K562 (cell line): ENCODE measurements at regions not wholly inside any gene's neighbourhood (a gene's known extent, or its start where the extent isn't known, plus 50 kb on each side); places are given as distances from the start of the nearest gene placed in this dataset.

Experiments used
- ATAC-seq: fragments of 200-7000 bp; cut with Tn5 transposase; 3 replicates; pipeline ENCODE4 v1.9.1; 2020; ENCODE audit warnings: moderate library complexity
- BruUV-seq: library from RNA; stranded (reverse); fragments of 400-500 nt; replicated peaks from 2 replicates; lab custom pipeline; 2021; lab: Mats Ljungman, UMichigan
- CTCF ChIA-PET: fragments of 300-600 bp; formaldehyde crosslinking; extraction: SDS; loops from one replicate; lab custom pipeline; 2021; ENCODE audit warnings: low intra/inter-chr PET ratio; lab: Yijun Ruan, JAX
- POLR2A ChIA-PET: fragments of 300-600, 350-650 bp; sonication (Branson Sonifier 250); formaldehyde crosslinking; extraction: SDS; loops from one replicate; lab custom pipeline; 2021; ENCODE audit warnings: antibody characterized with exemption, inconsistent platforms; lab: Yijun Ruan, JAX
- DNase-seq, 4 experiments: peaks; one replicate each; pipeline versions ENCODE4 v3.0.0 to v3.0.0-alpha.2; 2011 to 2018; ENCODE audit warnings: low spot score in 3 of 4, mixed read lengths in 3 of 4; ENCODE audit errors: extremely low read depth in 1 of 4
- FAIRE-seq: peaks from 2 replicates; lab custom pipeline; 2011; peaks lifted over from hg19 to GRCh38; lab: Jason Lieb, UNC
- H2AFZ ChIP-seq: 2 replicates; pipeline ENCODE4 v1.6.0; 2011; ENCODE audit warnings: low read depth, low read length, control low read depth, inconsistent platforms
- H3K27ac ChIP-seq: fragments of 200-600 bp; 3 replicates; pipeline ENCODE4 v1.8.0; 2011; ENCODE audit warnings: low read depth, mild to moderate bottlenecking, control low read depth, inconsistent platforms, low read length, moderate library complexity, mixed read lengths; ENCODE audit errors: extremely low read depth
- H3K27me3 ChIP-seq, 2 experiments: fragments of 300-600 bp in 1 of 2; 2 replicates in 1 of 2; 3 replicates in 1 of 2; pipeline versions ENCODE4 v1.6.0 to v1.8.0; 2011; ENCODE audit warnings: inconsistent platforms in 2 of 2, low read length in 2 of 2, mild to moderate bottlenecking in 1 of 2, mixed read lengths in 1 of 2, moderate library complexity in 1 of 2; ENCODE audit not compliant: control insufficient read depth in 2 of 2, insufficient read depth in 2 of 2
- H3K36me3 ChIP-seq: fragments of 300-600 bp; 3 replicates; pipeline ENCODE4 v1.8.0; 2011; ENCODE audit warnings: mild to moderate bottlenecking, low read length, inconsistent platforms; ENCODE audit not compliant: control insufficient read depth, insufficient read depth
- H3K4me1 ChIP-seq, 2 experiments: fragments of 200-600 bp in 1 of 2; replicated peaks in 1 of 2; 2 replicates in 1 of 2; 3 replicates in 1 of 2; pipeline versions ENCODE4 v1.5.1 to v1.8.0; 2011; ENCODE audit warnings: inconsistent platforms in 2 of 2, low read length in 2 of 2, mild to moderate bottlenecking in 1 of 2, mixed read lengths in 1 of 2, moderate library complexity in 1 of 2; ENCODE audit not compliant: control insufficient read depth in 2 of 2, insufficient read depth in 2 of 2
- H3K4me2 ChIP-seq: 2 replicates; pipeline ENCODE4 v1.6.1; 2011; ENCODE audit warnings: low read length, control low read depth, inconsistent platforms, mixed read lengths; ENCODE audit not compliant: insufficient read depth
- H3K4me3 ChIP-seq: fragments of 200-600 bp; sonication (generic), shearing (Covaris generic); 2 replicates; pipeline ENCODE4 v1.5.1; 2016; ENCODE audit warnings: control low read depth, inconsistent platforms
- H3K79me2 ChIP-seq: fragments of 200-600 bp; 3 replicates; pipeline ENCODE4 v1.8.0; 2011; ENCODE audit warnings: low read length, inconsistent platforms; ENCODE audit not compliant: control insufficient read depth, insufficient read depth
- H3K9ac ChIP-seq, 2 experiments: 2 replicates each; pipeline versions ENCODE4 v1.6.0 to v1.6.1; 2011; ENCODE audit warnings: low read depth in 2 of 2, low read length in 2 of 2, control low read depth in 1 of 2, inconsistent platforms in 1 of 2, mild to moderate bottlenecking in 1 of 2, mixed read lengths in 1 of 2; ENCODE audit not compliant: insufficient read depth in 1 of 2
- H3K9me1 ChIP-seq: one replicate; pipeline ENCODE4 v1.6.0; 2011; ENCODE audit warnings: inconsistent platforms, mild to moderate bottlenecking, low read length, moderate library complexity; ENCODE audit not compliant: control insufficient read depth, insufficient read depth
- H3K9me3 ChIP-seq: replicated peaks from 2 replicates; pipeline ENCODE4 v1.5.1; 2011; ENCODE audit warnings: low read depth, low read length, inconsistent platforms; ENCODE audit not compliant: control insufficient read depth, insufficient read depth
- H4K20me1 ChIP-seq: replicated peaks from 2 replicates; pipeline ENCODE4 v1.6.1; 2011; ENCODE audit warnings: low read length, inconsistent platforms, mixed read lengths; ENCODE audit not compliant: control insufficient read depth, insufficient read depth
- CBX8 ChIP-seq: fragments of 200-600 bp; sonication (generic); IDR thresholded peaks from 2 replicates; pipeline ENCODE4 v1.6.1; 2012; ENCODE audit warnings: borderline replicate concordance, mixed run types, low read depth, mild to moderate bottlenecking, moderate library complexity, mixed read lengths, low read length, control low read depth, inconsistent platforms; ENCODE audit not compliant: poor library complexity, severe bottlenecking; ENCODE audit errors: extremely low read depth
- MTA3 ChIP-seq: fragments of 450-650 bp; formaldehyde crosslinking; IDR thresholded peaks from 2 replicates; pipeline ENCODE4 v1.6.1; 2017; ENCODE audit warnings: mild to moderate bottlenecking, borderline replicate concordance
- NKRF ChIP-seq: fragments of 450-650 bp; IDR thresholded peaks from 2 replicates; pipeline ENCODE4 v1.6.1; 2016; ENCODE audit warnings: borderline replicate concordance
- NR2F6 ChIP-seq: fragments of 450-650 bp; formaldehyde crosslinking; IDR thresholded peaks from 2 replicates; pipeline ENCODE4 v1.4.0; 2020; ENCODE audit warnings: mild to moderate bottlenecking
- TFAM ChIP-seq: fragments of 250-450 bp; sonication (Bioruptor Pico); conservative IDR thresholded peaks from 2 replicates; pipeline ENCODE4 v1.5.0; 2021; ENCODE audit warnings: mild to moderate bottlenecking, moderate library complexity
- YY1 ChIP-seq, 3 experiments: IDR thresholded peaks; 2 replicates each; pipeline ENCODE4 v1.6.1; 2011; ENCODE audit warnings: low read length in 2 of 3, mild to moderate bottlenecking in 2 of 3, moderate library complexity in 2 of 3, borderline replicate concordance in 1 of 3, control low read depth in 1 of 3, low read depth in 1 of 3; ENCODE audit not compliant: insufficient read depth in 3 of 3, insufficient replicate concordance in 2 of 3, control insufficient read depth in 1 of 3, insufficient read length in 1 of 3; ENCODE audit errors: extremely low read depth in 1 of 3
- ZNF830 ChIP-seq: fragments of 250-450 bp; sonication (Bioruptor Pico); IDR thresholded peaks from 2 replicates; pipeline ENCODE4 v1.5.0; 2021; ENCODE audit warnings: mild to moderate bottlenecking
- WGBS: fragments of 100-300 bp; shearing (Covaris generic); methylation state at CpG from one replicate; pipeline ENCODE4 v1.1.6; 2016; ENCODE audit warnings: low coverage, mixed read lengths; ENCODE audit not compliant: insufficient coverage; ENCODE audit errors: missing lambda C conversion rate; 5-methylcytosine and 5-hydroxymethylcytosine counted together
- in situ Hi-C: fragments of 300-500 bp; cut with MboI; formaldehyde crosslinking; loops from 4 replicates; pipeline ENCODE4 v1.15.0; 2018; ENCODE audit warnings: inconsistent platforms, mixed read lengths
- intact Hi-C: fragments of 100-400 bp; cut with micrococcal nuclease; formaldehyde crosslinking; loops from 2 replicates; pipeline ENCODE4 v1.14.2; 2022
- TF ChIP-seq, protein P1 (sequence below): fragments of 450-650 bp; formaldehyde crosslinking; IDR thresholded peaks from 2 replicates; pipeline ENCODE4 v1.4.0; 2020; ENCODE audit warnings: mild to moderate bottlenecking

DNA sequence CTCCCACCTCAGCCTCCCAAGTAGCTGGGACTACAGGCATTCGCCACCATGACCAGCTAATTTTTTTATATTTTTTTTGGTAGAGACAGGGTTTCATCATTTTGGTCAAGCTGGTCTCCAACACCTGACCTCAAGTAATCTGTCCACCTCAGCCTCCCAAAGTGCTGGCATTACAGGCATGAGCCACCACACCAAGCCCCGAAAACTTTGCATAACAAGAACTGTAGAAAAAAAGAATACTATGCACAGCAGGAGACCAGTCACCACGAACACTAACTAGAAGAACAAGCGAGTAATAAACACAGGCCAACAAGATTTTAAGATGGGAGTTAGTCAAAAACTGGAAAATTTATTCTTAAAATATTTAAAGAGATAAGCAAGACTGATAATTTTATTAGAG, 447.0 kb downstream of the ETV1 start:
- Histone ChIP-seq H3K79me2 (no peaks in the 10 kb centered on the region), H4K20me1 (no peaks in the 10 kb centered on the region), H3K4me2 (no peak overlapping the region), H3K27ac (no peak overlapping the region), H3K36me3 (no peaks in the 10 kb centered on the region), H2AFZ (no peak overlapping the region), H3K9ac (no peak overlapping the region), H3K4me1 (no peaks in the 10 kb centered on the region), H3K9me1 (no peaks in the 10 kb centered on the region), H3K9me3 (no peaks in the 10 kb centered on the region), H3K4me3 (no peak overlapping the region)
- ATAC-seq (no peak), FAIRE-seq (no peak), DNase-seq (no peak)
- in situ Hi-C loops: no loop called here
- ChIA-PET POLR2A (no interaction called here), CTCF (no interaction called here)
- 1% methylated on average over 4 of the region's 4 CpGs for WGBS
- intact Hi-C loops: no loop called here
- no TSS peak for BruUV-seq
- TF ChIP-seq YY1 (IDR thresholded peaks at IDR 0.05; ENCODE audit: borderline replicate concordance in 1 of 3, control insufficient read depth in 1 of 3, extremely low read depth in 1 of 3, insufficient read depth in 3 of 3, insufficient read length in 1 of 3, insufficient replicate concordance in 2 of 3, low read depth in 1 of 3, low read length in 2 of 3): no peak
- TF ChIP-seq NR2F6 (CRISPR knock-in tag): no peak
- TF ChIP-seq TFAM (CRISPR knock-in tag): no peak
- TF ChIP-seq, protein P1, sequence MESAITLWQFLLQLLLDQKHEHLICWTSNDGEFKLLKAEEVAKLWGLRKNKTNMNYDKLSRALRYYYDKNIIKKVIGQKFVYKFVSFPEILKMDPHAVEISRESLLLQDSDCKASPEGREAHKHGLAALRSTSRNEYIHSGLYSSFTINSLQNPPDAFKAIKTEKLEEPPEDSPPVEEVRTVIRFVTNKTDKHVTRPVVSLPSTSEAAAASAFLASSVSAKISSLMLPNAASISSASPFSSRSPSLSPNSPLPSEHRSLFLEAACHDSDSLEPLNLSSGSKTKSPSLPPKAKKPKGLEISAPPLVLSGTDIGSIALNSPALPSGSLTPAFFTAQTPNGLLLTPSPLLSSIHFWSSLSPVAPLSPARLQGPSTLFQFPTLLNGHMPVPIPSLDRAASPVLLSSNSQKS (CRISPR knock-in tag): no peak
- TF ChIP-seq MTA3: no peak
- TF ChIP-seq NKRF: no peak
- no peak for TF ChIP-seq ZNF830
- no peak for TF ChIP-seq CBX8
- TF ChIP-seq, all 486 proteins: peak for 0
- H3K27me3 ChIP-seq: no peaks in the 10 kb centered on the region
